Forelimb muscle (tissue), 1 donor: ENCODE measurements at regions not wholly inside any gene's neighbourhood (a gene's known extent, or its start where the extent isn't known, plus 50 kb on each side); places are given as distances from the start of the nearest gene placed in this dataset.

Source experiments
- DNase-seq: peaks from one replicate; pipeline ENCODE4 v3.0.0-alpha.2; 2013; ENCODE audit warnings: low read depth

- no peak for DNase-seq
Observed at GRCh38 chr11:123258877-123259276, 63.8 kb upstream of the CLMP start.

DNA sequence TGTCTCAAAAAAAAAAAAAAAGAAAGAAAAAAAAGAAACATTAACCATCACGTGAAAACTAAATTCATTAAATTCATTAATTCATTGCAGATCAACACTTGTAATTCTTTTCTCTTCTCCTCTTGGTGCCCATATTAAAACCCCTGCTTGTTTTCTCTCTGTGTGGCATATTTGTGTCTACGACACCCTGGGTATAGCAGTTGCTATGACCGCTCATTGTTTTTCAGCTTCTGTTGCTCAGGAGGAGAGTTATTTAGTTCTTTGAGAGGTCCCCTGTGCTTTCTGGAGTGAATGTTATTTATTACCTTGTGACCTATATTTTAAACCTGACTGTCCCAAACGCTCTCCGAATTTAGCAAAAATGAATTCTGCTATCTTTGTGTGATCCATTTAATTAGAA is 62.3 kb upstream of the CLMP start:
- no peak for DNase-seq

DNA sequence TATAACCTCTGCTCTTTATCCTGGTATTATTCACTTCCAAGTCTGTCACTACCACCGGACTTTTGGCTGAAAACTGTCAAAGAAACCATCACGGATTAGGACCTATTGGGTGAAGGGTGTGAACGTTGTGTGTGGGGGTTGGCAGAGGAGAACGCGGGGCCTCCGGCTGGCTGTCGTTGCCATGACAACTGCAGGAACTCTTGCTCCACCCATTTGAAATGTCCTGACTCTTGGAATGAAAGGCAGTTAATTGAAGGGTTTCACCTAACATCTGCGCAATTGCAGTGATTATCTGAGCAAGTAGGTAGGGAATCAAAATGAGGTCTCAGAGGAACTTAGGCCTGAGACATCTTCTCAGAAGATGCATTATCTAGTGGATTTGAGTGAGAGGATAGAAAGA is 60.9 kb upstream of the CLMP start:
- no peak for DNase-seq

DNA sequence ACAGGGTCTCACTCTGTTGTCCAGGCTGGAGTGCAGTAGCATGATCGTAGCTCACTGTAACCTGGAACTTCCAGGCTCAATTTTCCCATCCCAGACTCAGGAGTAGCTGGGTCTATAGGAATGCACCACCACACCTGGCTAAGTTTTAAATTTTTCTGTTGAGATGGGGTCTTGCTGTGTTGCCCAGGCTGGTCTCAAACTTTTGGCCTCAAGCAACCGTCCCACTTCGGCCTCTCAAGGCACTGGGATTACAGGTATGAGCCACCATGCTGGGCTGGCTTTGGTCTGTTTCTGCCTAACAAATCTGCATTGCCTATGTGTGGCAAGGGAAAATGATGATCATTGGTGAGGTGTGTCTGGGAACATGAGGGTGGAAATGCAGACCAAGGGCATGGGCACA is 59.3 kb upstream of the CLMP start:
- DNase-seq: no peak

- no peak for DNase-seq
Observed at GRCh38 chr11:123253911-123254310, 58.9 kb upstream of the CLMP start.

GRCh38 chr11:123253223-123253622 is 58.2 kb upstream of the CLMP start:
- DNase-seq: no peak

DNA sequence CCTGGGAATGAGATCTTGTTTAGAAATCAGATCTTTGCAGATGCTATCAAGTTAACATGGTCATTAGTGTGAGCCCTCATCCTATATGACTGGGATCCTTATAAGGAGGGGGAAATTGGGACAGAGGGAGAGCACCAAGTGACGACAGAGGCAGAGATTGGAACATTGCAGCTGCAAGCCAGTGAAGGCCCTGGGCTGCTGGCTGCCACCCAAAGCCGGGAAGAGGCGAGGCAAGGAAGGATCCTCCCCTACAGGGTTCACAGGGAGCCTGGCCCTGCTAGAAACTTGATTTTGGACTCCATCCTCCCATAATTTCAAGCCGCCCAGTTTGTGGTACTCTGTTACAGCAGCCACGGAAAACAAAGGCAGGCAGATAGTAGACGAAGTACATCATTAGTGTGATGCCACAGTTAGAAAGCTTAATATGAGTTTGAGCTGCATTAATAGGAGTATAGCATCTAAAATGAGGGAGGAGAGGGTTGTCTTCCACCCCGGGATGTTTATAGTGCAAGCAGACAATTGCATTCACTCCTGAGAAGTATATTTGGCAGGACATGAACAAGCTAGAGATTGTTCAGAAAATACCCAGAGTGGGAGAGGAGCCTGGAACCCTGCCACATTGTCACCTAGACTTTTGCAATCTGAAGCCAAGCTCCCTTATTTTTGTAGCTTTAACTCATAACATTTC is 56.8 kb upstream of the CLMP start:
- no peak for DNase-seq

- no peak for DNase-seq
Observed at GRCh38 chr11:123250892-123251656, 56.0 kb upstream of the CLMP start.

GRCh38 chr11:123249354-123249753 is 54.3 kb upstream of the CLMP start:
- no peak for DNase-seq

- no peak for DNase-seq
Observed at GRCh38 chr11:123247813-123248379, 52.8 kb upstream of the CLMP start.

GRCh38 chr11:123247496-123247799 is 52.4 kb upstream of the CLMP start:
- no peak for DNase-seq

- peak; percentile 45 for DNase-seq
Observed at GRCh38 chr11:123246749-123247495, 51.9 kb upstream of the CLMP start.

DNA sequence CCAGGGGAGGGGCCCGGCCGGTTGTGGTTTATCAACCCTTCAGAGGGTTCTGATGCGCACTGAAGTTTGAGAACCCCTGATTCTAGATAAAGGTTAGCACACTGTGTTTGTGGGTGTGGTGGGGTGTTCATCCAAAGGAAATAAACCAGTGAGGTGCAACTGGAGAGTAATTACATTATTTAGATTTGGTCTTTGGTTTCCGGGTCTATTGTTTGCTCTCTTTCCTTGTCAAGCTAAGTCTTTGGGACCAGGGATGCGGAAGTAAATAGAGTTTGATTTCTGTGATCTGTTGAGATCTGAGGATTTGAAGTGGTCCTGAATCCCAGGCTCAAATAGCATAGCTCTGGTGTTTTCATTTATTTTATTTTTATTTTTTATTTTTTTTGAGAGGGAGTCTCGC is 50.5 kb upstream of the CLMP start:
- DNase-seq: no peak
